Left renal pelvis (tissue), 4 donors: ENCODE measurements at regions not wholly inside any gene's neighbourhood (a gene's known extent, or its start where the extent isn't known, plus 50 kb on each side); places are given as distances from the start of the nearest gene placed in this dataset.

ENCODE experiments used
- DNase-seq, 4 donors: peaks; one replicate each; pipeline ENCODE4 v3.0.0-alpha.2; 2013; ENCODE audit warnings: low read depth in 4 of 4, low spot score in 3 of 4

DNA sequence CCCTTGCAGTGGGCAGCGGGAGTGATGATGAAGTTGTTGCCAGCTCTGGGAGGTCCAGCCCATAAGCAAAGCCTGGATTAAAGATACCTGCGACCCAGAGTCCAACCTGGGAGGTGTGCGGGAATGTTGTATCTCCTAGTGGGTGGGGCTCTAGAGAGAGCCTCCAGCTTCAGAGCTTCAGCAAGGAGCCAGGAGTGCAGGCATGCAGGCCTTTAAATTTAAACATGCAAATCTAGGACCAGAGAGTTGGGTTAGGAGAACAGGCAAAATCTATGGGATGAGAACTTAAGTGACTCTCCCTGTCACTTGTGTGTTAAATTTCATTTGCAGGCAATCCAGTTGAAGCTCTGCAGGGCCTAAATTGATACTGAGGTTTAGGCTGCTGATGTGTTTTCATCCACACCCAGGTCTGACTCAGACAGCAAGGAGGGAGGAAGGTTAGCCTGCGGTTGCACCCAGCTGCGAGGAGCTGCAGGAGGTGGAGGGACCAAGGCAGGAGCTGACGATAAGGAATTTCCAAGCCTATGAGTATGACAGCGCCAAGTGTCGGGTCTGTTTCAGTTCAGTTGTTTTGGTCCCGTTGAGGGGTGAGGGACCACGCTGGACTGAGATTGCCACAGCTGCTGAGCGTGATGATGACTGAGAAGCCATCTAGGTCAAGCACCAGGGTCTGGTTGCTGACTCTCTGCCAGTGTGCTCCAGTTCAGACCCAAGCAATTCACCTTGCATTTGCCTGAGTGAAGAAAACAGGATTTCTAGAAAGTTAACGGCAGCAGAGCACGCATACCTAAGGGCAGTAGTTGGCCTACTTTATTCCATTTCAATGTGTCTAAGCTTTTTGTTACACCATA lies 243.0 kb downstream of the ICE1 start:
- no peak for DNase-seq

DNA sequence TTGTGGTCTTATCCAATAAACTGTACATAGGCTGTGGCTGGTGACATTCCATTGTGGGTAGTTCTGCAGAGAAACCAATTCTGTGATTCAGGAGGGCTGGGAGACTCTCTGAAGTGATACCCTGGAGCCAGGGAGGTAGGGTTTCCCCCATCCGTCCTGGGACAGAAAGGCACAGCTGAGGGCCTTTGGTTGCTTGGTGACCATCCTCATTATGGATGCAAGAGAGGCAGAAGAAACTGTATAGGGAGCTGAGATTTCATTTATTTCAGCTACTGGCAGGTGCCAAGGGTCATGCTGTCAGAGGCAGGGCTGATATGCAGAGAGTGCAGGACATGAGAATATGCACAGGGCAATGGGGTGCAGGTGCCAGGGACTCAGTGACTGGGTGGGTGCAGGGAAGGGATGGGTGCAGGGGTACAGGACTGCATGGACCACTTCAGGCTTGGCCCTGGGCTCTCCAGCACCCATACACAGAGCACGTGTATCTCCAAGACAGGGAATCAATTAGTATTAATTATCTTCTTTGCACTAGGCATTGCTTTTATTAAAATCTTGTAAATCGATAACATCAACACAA lies 236.5 kb downstream of the ICE1 start:
- DNase-seq = no peak

DNA sequence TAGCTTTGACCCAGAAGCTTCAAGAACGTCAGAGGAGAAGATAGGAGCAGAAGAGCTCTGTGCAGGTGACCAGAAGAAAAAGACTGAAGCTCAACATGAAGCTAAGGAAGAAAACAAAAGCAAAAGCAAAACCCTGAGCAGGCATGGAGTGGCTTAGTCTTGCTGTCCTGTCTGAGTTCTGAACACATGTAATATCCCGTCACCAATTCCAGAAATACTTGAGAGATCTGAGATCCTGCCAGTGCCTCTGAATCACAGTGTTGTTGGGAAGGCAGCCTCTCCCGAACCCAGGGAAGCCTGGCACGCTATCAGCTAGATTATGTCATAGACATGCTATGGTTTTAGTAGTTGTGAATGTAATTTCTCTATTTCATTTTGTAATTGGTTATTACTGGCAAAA lies 235.7 kb downstream of the ICE1 start:
- no peak for DNase-seq

DNA sequence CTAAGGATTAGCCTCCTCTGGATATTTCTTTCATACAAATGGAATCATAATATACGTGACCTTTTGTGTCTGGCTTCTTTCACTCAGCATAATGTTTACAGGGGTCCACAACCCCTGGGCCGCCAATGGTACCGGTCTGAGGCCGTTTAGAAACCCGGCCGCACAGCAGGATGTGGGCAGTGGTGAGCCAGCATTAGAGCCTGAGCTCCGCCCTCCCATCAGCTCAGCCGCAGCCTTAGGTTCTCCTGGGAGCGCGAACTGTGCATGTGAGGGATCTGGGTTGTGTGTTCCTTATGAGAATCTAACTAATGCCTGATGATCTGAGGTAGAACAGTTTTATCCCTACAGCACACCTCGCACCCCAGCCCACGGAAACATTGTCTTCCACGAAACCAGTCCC lies 229.7 kb downstream of the ICE1 start:
- DNase-seq = no peak

DNA sequence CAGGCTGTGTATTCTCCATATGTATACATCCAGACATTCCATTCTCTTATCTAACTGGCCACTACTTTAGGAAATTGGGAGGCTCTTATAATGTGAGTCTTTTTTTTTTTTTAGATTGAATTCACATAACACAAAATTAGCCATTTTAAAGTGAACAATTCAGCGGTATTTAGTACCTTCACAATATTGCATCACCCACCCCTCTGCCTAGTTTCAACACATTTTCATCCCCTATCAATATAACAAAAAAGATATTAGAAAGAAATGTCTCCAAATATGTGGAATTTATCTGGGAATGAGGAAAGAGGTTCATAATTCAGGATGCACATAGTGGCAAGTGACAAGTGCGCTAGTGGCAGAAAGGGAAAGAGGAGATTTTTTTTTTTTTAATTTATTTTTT lies 228.5 kb downstream of the ICE1 start:
- DNase-seq = no peak

DNA sequence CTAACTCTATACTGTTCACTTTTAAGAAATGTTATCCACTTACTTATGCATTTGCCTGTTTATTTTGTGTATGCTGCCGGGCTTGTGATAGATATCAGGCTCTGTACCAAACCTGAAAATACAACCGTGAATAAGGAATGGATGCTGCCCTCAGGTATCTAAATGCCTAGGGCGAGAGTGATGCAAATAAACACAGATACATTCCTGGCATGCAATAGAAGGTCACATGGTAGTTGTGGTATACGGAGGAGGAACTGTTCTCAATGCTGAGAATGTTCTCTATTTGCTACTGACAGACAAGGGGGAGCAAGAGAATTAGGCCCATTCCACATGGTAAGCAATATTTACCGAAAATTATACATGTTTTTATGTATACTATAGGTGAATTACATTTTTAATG lies 227.8 kb downstream of the ICE1 start:
- no peak for DNase-seq

DNA sequence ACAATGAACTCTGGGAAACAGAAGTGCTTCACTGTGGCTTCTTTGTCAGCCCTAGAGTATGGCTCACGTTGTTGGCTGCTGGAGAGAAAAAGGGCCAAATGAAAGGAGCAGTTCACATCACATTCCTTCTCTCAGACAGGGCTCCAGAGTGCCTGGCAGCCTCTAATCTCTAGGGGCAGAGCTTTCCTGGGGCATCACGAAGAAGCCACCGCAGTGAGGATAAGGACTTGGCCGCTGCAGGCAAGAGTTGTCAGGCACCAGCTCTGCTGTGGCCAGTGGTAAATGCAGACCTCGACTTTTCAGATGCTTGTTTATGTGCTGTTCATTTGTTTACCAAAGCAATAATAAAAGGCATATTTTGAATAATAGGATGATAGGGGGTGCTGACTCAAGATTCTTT lies 227.2 kb downstream of the ICE1 start:
- DNase-seq = no peak

DNA sequence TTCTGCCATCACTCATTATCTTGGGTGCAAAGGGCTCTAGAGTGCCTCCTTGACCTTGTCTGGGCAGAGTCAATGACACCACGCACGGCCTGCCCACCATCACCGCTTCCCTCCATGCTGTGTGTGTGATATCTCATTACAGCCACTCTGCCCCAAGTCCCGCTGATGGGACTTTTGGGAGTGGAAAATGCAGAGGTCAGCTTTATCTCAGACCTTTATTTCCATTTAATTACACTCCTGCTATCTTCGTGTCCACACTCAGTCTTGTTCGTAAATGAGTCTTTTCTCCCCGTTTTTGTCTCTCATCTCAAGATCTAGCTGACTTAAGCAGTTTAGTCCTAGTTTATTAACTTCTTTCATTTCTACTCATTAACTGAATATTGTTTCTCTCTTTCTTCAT lies 226.2 kb downstream of the ICE1 start:
- no peak for DNase-seq

DNA sequence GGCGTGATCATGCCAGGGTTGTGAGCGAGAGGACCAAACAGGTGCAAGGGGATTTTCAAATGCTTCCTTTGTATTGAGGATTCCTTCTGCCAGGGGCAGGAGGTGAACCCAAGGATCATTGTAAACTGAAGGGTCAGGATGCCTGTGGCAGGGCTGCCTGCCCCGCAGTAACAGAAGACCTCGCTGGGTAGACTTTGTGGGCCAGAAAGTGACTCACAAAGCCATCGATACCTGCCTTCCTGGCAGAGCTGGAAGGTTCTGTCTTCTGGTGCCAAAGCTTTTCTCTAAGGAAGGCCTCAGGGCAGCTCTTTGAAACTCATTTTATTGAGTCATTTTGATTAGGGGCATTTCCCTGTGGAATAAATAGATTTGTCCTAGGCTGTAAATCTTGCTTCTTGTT lies 223.4 kb downstream of the ICE1 start:
- no peak for DNase-seq

DNA sequence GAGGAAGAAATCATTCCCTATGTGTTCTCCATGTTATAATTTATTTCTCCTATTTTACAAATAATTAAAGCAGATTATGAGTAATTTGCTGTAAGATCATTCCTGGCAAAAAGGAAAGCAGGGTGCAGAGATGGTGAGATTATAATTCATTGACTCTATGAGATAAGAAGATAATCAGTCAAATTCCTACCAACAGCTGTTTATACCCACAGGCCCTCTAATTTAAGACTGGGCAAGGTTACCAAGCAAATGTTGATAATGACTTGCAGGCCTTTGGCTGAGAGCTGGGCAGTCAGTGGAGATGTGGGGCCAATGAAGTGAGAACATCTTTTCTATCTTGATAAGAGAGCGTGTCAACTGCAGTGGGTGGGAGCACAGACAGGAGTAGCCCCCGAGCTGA lies 222.7 kb downstream of the ICE1 start:
- no peak for DNase-seq

DNA sequence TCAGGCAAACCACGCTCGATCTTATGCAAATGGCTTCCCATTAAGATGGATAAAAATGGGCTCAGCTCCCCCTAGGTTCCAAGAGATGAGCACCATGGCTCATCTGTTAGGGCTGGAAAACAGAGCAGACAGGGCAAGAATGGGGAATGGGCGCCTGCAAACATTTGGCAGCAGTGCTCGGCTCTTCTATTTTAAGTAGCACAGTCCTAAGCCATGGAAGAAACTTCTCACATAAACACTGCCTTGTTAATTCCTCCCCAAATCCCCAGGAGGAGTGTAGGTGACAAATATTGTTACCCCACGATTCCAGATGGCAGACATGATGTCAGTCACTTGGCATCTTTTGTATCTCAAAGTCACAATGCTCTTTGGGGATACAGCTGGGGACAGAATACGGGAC lies 221.8 kb downstream of the ICE1 start:
- no peak for DNase-seq

DNA sequence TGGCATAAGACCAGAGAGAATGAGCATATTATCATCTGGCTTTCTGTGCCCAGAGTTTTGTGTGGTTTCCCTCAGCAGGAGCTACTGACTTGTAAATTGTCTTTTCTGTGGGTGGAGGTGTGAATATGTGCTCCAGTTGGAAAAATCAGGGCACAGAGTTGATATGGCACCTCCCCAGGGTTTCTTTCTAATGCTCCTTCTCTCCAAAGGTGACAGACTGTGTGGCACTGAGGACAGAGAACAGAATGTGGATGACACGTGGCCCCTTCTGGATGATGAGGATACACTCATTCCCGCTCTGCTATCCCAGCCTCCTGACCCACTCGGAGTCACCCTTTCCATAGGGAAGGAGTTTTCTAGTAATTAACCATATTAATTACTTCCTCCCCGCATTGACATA lies 221.0 kb downstream of the ICE1 start:
- DNase-seq = no peak

DNA sequence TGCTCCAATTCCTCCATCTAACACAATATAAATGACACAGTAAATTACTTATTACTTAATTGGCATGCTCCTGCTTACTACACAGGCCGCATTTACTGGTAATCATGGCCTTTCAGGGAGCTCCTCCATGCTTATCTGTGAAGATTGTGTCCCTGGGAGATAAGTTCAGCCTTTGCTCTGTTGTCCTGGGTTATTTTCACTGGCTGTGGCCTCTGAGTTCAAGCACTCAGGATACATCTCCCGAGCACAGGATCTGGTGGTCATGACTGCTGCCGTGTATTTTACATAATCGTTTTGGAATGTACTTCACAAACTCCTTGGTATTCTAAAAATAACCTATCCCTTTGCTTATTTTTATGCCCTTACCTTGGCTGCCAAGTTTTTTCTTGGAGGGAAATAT lies 215.7 kb downstream of the ICE1 start:
- DNase-seq = no peak

DNA sequence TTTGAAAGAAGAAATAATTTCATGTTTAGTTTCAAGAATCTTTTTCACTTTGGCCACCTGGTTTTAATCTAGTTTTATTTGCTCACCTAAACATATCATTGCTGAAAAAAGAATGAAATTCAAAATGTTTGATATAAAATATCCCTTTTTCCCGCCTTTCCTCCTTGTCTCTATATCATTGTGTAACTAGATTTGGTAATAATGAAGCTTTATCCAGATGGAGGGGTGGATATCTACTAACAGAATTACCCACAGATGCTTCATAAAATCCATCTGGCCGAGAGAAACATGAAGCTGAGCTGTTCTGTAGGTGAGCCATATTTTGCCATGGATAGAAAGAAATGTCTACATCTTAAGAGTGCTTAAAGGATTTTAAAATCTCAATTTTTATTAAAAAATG lies 214.7 kb downstream of the ICE1 start:
- DNase-seq = no peak

DNA sequence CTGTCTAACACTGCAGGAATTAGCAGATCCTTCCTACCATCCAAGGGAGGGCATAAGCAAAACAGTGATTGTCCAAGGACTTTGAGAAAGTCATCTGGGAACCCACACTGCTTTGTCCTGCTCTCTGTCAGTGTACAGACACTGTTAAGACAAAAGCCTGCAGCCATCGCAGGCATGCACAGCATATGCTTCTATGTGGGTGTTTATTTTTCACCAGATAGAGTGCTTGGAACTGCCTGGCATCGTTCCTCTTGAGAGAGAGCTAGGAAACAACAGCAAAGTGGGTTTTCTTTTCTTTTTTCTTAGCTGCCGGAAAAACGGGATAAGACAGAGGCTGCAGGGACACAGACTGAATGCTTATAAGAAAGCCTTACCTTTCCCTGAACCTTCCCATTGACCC lies 212.3 kb downstream of the ICE1 start:
- no peak for DNase-seq

DNA sequence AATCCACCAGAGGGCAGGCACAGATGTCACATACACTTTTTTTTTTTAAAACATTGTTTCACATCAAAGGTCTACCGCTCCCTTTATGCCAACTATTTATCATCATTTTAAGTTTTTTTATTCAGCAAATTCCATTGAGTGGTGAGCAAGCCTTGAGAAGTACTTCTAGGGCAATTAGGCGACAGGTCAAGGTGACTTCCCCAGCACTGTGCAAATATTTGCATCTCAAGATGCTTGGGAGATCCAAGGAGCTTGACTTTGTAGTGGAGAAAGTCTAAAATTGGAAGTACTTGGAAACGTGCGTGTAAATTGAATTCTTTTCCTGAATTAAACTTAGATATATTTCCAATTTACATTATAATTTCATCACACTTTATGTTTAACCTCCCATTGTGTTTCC lies 211.1 kb downstream of the ICE1 start:
- DNase-seq = no peak

DNA sequence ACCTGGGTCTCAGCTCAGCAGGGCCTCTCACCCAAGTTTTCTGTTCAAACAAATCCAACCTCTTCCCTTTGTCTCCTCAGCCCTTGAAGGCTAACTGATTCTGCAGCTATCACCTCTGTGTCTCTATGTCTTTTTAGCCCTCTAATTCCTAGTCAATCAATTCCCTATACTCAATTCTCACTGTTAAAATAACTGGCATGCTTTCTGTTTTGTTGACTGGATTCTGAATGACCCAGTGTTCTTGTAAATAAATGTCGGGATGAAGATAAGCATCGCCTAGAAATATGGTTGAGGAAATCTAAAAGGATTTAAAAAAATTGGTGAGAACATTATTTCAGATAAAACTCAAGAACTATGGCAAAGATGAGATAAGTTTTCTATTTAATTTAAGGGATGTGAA lies 210.2 kb downstream of the ICE1 start:
- DNase-seq = no peak

DNA sequence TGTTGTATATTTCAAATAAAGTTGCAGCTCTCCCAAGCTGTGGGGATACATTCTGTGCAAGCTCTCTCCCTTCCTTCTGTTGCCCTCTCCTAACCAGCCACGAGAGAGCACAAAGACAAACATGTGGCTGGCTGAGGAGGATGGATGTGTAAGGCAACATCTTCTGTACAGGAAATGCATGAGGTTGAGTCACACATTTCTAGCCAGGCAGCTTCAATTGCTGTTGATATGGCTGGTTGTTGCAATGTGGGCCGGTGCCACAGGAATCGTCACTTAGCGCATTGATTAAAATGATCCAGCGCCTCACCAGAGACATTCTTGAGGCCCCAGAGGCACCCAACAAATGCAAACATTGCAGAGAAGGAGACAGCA lies 207.1 kb downstream of the ICE1 start:
- no peak for DNase-seq

DNA sequence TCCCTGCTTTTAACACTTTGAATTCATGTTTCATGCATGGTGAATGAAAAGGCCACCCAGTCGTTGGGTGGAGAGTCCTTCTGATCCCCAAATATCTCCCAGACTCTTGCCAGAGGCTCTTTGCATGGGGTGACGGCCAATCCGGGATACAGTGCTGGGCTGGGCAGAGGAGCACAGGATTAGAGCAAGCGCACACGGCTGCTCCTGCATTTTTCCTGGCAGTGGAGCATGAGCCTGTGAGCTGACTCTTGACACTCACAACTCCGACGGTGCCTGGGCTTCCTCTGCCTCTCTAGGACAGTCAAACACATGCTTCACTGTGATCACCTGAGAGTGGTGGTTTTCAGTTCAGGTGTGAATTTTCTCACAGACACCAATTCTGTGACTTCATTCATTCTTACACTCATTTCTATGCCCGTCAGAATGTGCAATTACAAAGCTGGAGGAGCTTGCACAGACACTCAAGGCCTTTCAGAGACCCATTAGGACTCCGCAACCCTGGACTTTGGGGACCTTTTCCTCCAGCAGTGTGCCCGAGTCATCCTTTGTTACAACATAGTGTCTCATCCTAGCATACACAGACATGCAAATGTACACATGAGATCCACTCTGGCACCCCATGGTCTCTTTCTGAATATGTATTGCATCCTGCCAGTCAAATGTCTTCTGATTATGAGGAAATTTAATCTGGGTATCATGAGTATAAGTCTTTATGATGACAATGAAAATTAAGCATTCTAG lies 206.6 kb downstream of the ICE1 start:
- DNase-seq = no peak

DNA sequence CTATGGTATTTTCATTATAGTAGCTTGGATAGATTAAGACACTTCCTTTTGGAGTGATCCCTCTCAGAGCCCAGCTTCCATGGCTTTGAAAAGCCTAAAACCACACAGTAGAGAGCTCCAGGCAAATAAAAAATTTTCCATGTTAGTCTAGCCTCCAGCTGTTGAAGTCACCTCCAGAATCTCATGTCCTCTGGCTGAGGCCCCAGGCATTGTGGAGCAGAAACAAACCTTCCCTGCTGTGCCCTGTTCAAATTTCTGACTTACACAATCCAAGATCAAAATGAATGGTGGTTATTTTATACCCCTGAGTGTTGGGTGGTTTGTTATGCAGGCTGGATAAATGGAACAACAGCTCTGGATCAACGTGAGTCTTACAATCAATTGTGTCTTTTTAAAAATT lies 203.9 kb downstream of the ICE1 start:
- DNase-seq = no peak

DNA sequence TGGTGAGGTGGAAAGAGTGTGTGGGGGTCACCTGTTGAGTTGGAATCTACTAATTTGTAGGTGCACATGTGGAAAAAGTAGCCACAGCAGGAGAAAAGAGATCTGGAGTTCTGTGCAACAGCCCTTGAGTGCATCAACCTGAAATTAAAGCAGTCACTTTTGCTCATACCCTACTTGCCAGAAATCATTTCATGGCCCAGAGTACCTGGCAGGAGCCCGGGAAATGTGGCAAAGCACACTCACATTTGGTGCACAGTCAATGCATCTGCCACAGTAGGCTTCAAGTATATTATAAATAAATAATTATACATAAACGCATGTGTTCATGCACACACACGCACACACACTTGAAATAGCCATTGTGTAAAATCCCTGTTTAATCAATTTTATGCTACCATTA lies 203.0 kb downstream of the ICE1 start:
- DNase-seq = no peak

DNA sequence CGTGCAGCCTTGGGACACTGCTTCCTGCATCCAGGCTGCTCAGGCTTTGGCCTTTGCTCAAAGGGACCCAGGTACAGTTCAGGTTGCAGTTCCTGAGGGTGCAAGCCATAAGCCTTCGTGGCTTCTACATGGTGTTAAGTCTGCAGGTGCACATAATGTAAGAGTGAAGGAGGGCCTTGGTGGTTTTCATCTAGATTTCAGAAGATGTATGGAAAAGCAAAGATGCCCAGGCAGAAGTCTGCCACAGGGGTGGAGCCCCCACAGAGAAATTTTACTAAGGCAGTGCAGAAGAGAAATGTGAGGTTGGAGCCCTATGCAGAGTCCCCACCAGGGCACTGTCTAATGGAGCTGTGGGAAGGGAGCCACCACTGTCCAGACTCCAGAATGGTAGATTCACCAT lies 200.9 kb downstream of the ICE1 start:
- DNase-seq = no peak
